ENCODE measurements at regions not wholly inside any gene's neighbourhood (a gene's known extent, or its start where the extent isn't known, plus 50 kb on each side); places are given as distances from the start of the nearest gene placed in this dataset.

DNA sequence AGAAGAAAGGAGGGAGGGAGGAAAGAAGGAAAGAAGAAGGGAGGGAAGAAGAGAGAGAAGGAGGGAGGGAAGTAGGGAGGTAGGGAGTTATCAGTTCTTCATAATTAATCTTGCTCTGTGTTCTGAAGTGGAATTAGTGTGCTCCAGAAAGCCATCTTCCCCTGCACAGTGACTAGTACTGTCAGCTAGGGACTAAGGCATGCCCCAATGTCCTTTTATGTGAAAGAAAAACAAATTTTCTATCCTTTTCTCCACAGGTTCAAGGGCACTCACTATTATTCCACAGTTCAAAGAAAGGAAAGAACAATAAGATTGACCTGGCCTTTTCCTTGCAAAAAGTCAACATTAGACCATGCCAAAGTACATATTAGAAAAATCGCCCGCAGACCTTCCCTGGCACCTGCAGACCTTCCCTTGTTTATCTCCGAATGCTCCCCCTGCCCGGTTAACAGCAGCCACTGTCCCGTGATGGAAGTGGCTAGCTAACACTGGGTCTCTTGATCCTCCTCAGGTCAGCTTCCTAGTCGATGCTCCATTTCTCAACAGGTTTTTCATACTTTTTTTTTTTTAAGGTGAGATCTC lies 107.2 kb upstream of the EDEM3 start:
- H3K4me3 ChIP-seq = no peak overlapping the region
- no peaks in the 10 kb centered on the region for H3K9me3 ChIP-seq

DNA sequence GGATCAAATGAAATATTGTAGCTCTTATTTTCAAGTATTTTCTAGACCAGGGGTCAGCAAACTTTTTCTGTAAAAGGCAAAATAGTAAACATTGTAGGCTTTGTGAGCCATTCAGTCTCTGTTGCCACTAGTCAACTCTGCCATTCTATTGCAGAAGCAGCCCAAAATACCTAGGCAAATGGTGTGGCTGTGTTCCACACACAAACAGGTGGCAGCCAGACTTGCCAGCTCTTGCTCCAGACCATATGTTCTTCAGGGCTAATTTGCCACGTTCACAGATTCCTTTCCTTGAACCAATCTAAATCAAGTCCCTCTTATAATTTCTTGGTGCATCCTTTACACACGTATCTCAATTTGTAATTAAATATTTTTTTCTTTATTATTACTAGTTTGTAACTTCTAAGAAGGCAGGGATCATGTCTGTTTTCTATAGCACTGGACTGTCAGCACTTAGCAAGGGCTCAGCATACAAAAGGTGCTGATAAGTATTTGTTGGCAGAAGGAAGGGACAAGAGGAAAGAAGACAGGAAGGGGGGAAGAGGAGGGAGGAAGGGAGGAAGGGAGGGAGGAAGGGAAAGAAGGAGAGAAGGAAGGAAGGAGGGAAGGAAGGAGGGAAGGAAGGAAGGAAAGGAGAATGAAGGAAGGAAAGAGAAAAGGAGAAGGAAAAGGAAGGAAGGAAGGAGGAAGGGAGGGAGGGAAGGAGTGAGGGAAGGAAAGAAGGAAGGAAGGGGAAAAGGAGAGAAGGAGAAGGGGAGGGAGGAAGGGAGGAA lies 106.5 kb upstream of the EDEM3 start:
- H3K4me1 ChIP-seq = peaks cover 0 to 27% (median 5%) of the 10 kb centered on the region in 6 donors
- 66 to 82% (median 72%) methylated on average over 2 of the region's 2 CpGs for WGBS, 5 donors
- no peaks in the 10 kb centered on the region for H3K36me3 ChIP-seq
- intact Hi-C loops (cut with DNase I; ENCODE audit: low total_unique reads) = no loop called here
- no peak for TF ChIP-seq POLR2AphosphoS5 (IDR thresholded peaks at IDR 0.05)
- no peak for TF ChIP-seq POLR2A (IDR thresholded peaks at IDR 0.05)
- TF ChIP-seq CTCF (IDR thresholded peaks at IDR 0.05 in 8 of 11, conservative IDR thresholded peaks at IDR 0.05 in 3 of 11) = no peak
- H3K4me3 ChIP-seq = no peak overlapping the region
- H3K9me3 ChIP-seq = no peaks in the 10 kb centered on the region
- no peak for DNase-seq
- peak overlapping the region in 3 of 8 donors; percentile 26 to 35 (median 28) for H3K27ac ChIP-seq
- H3K27me3 ChIP-seq (replicated peaks in 1 of 7) = no peaks in the 10 kb centered on the region

More for the DNA sequence above, 107.2 kb upstream of the EDEM3 start:
- H3K27me3 ChIP-seq (replicated peaks in 1 of 7) = no peaks in the 10 kb centered on the region
- peak overlapping the region in 2 of 8 donors; percentile 26 to 35 for H3K27ac ChIP-seq
- TF ChIP-seq POLR2A (IDR thresholded peaks at IDR 0.05) (no peak), CTCF (IDR thresholded peaks at IDR 0.05 in 8 of 11, conservative IDR thresholded peaks at IDR 0.05 in 3 of 11) (no peak), POLR2AphosphoS5 (IDR thresholded peaks at IDR 0.05) (no peak)
- H3K4me1 ChIP-seq = peaks cover 0 to 30% (median 12%) of the 10 kb centered on the region in 6 donors
- no peaks in the 10 kb centered on the region for H3K36me3 ChIP-seq
- intact Hi-C loops (cut with DNase I; ENCODE audit: low total_unique reads) = no loop called here
- no peak for DNase-seq
- 82 to 98% (median 94%) methylated on average over 6 of the region's 6 CpGs for WGBS, 5 donors

DNA sequence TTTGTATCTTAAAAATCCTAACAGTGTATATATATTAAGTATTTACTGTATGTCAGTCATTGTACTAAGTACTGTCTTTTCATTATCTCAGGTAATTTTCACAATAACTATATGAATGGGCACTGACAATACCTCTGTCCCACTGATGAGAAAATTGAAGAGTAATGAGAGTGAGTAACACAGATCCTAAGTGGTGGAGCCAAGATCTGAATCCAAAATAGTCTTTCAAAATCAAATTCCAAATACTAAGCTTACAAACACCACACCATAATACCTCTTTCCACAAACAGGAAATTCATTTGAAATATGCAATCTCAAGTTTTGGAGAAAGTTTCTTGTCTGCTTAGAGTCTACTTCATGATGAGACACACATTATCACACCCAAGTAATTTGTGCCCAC lies 105.9 kb upstream of the EDEM3 start:
- Histone ChIP-seq H3K4me3 (no peak overlapping the region), H3K9me3 (no peaks in the 10 kb centered on the region), H3K27ac (peak overlapping the region in 3 of 8 donors; percentile 26 to 35 (median 28)), H3K27me3 (replicated peaks in 1 of 7) (no peaks in the 10 kb centered on the region), H3K4me1 (peaks cover 0 to 21% (median 3%) of the 10 kb centered on the region in 6 donors), H3K36me3 (no peaks in the 10 kb centered on the region)
- DNase-seq = no peak
- intact Hi-C loops (cut with DNase I; ENCODE audit: low total_unique reads) = no loop called here
- no peak for TF ChIP-seq POLR2AphosphoS5 (IDR thresholded peaks at IDR 0.05)
- TF ChIP-seq CTCF (IDR thresholded peaks at IDR 0.05 in 8 of 11, conservative IDR thresholded peaks at IDR 0.05 in 3 of 11) = no peak
- no peak for TF ChIP-seq POLR2A (IDR thresholded peaks at IDR 0.05)

DNA sequence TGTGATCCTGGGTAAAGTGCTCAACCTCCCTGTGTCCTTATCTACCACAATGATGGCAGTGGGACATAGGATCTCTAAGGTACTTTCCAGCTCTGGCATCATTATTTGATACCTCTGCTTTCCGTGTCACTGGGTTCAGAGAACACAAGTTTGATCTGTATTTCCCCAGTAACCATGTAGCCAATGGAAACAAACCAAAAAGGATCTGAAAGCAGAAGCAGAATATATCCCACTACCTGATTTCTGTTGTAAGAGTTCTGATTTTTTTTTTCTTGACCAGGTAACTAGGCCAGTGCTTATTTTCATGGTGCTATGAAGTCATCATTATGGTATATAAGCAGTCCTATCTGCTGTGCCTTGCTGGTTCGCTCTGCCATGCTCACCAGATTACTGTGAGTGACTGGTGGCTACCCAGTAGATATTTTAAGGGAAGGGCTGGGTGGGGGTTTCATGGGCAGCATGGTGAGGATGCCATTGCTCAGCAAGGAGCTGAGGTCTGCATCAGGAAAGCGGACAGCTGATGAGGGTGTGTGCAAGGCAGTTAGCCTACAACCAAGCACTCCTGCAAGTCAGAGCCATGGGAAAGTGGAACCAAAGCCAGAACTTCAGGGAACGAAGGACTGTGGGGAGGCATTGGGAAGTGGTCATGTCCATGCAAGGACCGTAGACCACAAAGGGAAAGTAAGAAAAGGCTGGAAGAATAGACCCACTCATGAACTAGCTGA lies 104.9 kb upstream of the EDEM3 start:
- WGBS, 5 donors = 83 to 94% (median 86%) methylated on average over 5 of the region's 5 CpGs
- Histone ChIP-seq H3K27ac (no peak overlapping the region), H3K27me3 (replicated peaks in 1 of 7) (no peaks in the 10 kb centered on the region), H3K4me1 (peaks cover 0 to 29% (median 4%) of the 10 kb centered on the region in 6 donors), H3K36me3 (no peaks in the 10 kb centered on the region), H3K9me3 (no peaks in the 10 kb centered on the region), H3K4me3 (no peak overlapping the region)
- intact Hi-C loops (cut with DNase I; ENCODE audit: low total_unique reads) = no loop called here
- TF ChIP-seq CTCF (IDR thresholded peaks at IDR 0.05 in 8 of 11, conservative IDR thresholded peaks at IDR 0.05 in 3 of 11) (no peak), POLR2A (IDR thresholded peaks at IDR 0.05) (no peak), POLR2AphosphoS5 (IDR thresholded peaks at IDR 0.05) (no peak)
- no peak for DNase-seq

All from spleen (tissue), 11 donors.